Testis (tissue), 2 donors: ENCODE measurements at regions not wholly inside any gene's neighbourhood (a gene's known extent, or its start where the extent isn't known, plus 50 kb on each side); places are given as distances from the start of the nearest gene placed in this dataset.

Source experiments
- DNase-seq: peaks from one replicate; pipeline ENCODE4 v3.0.0-alpha.2; 2019
- H3K27ac ChIP-seq, 2 donors: fragments of 200-600 bp; sonication (generic); one replicate each; pipeline ENCODE4 v1.5.1; 2019
- H3K27me3 ChIP-seq: fragments of 200-600 bp; sonication (generic); one replicate; pipeline ENCODE4 v1.5.1; 2019
- H3K36me3 ChIP-seq: fragments of 200-600 bp; sonication (generic); one replicate; pipeline ENCODE4 v1.5.1; 2017; ENCODE audit warnings: low read depth; ENCODE audit errors: missing control alignments
- H3K4me1 ChIP-seq: fragments of 200-600 bp; sonication (generic); one replicate; pipeline ENCODE4 v1.5.1; 2019
- H3K4me3 ChIP-seq, 2 donors: fragments of 200-600 bp; sonication (generic); one replicate each; pipeline ENCODE4 v1.5.1; 2017 to 2019
- H3K9me3 ChIP-seq: fragments of 200-600 bp; sonication (generic); one replicate; pipeline ENCODE4 v1.5.1; 2017
- POLR2A ChIP-seq: fragments of 450-650 bp; IDR thresholded peaks from one replicate; pipeline ENCODE4 v1.6.1; 2017; ENCODE audit warnings: antibody characterized with exemption, mild to moderate bottlenecking, moderate library complexity
- WGBS, 2 donors: methylation state at CpG; one replicate each; pipeline ENCODE4 v1.1.5; 2018; 5-methylcytosine and 5-hydroxymethylcytosine counted together
- intact Hi-C: fragments of 100-400 bp; cut with DNase I; formaldehyde crosslinking; loops from one replicate; pipeline ENCODE4 v1.15.1; 2023; ENCODE audit warnings: low total_unique reads
- TF ChIP-seq, protein P1 (sequence below), 3 experiments: fragments of 450-650 bp in 2 of 3; fragments of 200-600 bp in 1 of 3; sonication (generic) in 1 of 3; IDR thresholded peaks; one replicate each; pipeline ENCODE4 v1.5.1; 2016 to 2019; ENCODE audit warnings: antibody characterized with exemption in 3 of 3, mild to moderate bottlenecking in 2 of 3, moderate library complexity in 1 of 3

DNA sequence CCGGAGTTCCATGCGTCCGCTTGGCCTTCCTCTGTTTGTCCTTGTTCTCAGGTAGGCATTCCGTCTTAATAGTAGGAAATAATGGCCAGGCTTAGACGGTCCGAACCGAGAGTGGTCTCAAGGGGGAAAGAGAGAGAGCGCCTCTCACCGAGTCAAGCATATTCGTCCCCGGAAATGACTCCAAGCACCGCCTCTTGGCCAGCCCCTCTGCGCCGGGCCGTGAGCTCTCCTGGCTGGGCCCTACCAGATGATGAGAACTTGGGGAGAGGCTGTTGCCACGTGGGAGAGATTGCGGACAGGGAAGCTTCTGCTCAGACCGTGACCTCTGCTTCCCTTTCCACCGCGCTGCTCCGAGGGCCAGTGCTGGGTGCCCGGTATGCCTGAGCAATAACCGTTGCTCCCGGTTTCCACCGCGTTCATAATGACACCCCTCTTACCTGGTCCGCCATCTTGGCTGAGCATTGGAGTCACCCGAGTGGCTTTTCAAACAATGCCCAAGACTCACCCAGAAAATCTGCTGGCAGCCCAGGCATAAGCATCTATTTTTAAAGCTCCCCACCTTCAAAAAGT lies 251.1 kb upstream of the SHH start:
- no peak overlapping the region for H3K27ac ChIP-seq
- no peaks in the 10 kb centered on the region for H3K9me3 ChIP-seq
- 72 to 74% methylated on average over 28 of the region's 28 CpGs for WGBS, 2 donors
- intact Hi-C loops = no loop called here
- H3K27me3 ChIP-seq = no peaks in the 10 kb centered on the region
- no peaks in the 10 kb centered on the region for H3K36me3 ChIP-seq
- no peaks in the 10 kb centered on the region for H3K4me1 ChIP-seq
- peak; percentile 22 for DNase-seq
- H3K4me3 ChIP-seq = peak overlapping the region in 1 of 2 donors; percentile 13
- TF ChIP-seq POLR2A = no peak
- TF ChIP-seq, protein P1, sequence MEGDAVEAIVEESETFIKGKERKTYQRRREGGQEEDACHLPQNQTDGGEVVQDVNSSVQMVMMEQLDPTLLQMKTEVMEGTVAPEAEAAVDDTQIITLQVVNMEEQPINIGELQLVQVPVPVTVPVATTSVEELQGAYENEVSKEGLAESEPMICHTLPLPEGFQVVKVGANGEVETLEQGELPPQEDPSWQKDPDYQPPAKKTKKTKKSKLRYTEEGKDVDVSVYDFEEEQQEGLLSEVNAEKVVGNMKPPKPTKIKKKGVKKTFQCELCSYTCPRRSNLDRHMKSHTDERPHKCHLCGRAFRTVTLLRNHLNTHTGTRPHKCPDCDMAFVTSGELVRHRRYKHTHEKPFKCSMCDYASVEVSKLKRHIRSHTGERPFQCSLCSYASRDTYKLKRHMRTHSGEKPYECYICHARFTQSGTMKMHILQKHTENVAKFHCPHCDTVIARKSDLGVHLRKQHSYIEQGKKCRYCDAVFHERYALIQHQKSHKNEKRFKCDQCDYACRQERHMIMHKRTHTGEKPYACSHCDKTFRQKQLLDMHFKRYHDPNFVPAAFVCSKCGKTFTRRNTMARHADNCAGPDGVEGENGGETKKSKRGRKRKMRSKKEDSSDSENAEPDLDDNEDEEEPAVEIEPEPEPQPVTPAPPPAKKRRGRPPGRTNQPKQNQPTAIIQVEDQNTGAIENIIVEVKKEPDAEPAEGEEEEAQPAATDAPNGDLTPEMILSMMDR (IDR thresholded peaks at IDR 0.05) = no peak

DNA sequence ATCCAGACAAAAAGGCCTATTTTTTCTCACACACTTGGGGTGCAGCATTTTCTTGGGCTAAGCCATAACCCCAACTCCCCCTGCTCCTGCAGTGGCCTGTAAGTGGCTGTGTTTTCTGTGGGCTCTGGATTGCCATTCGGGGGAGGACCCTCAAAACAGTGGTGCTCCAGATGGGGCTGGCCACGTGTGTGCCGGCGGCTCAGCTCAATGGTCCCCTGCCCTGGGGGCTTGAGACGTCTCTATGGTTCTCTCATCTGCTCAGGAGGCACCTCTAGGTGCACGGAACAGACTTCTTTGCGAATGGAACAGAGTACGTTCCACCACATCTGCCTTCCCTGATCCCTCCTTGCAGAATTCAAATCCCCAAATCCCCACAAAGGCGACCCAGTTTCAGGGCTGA lies 250.0 kb upstream of the SHH start:
- no peak for DNase-seq
- Histone ChIP-seq H3K27me3 (no peaks in the 10 kb centered on the region), H3K9me3 (no peaks in the 10 kb centered on the region), H3K36me3 (no peaks in the 10 kb centered on the region), H3K4me1 (no peaks in the 10 kb centered on the region), H3K4me3 (no peak overlapping the region), H3K27ac (no peak overlapping the region)
- no peak for TF ChIP-seq POLR2A
- TF ChIP-seq, protein P1 (IDR thresholded peaks at IDR 0.05) = no peak
- intact Hi-C loops = no loop called here
- 40 to 81% methylated on average over 2 to 9 of the region's 9 CpGs for WGBS, 2 donors

DNA sequence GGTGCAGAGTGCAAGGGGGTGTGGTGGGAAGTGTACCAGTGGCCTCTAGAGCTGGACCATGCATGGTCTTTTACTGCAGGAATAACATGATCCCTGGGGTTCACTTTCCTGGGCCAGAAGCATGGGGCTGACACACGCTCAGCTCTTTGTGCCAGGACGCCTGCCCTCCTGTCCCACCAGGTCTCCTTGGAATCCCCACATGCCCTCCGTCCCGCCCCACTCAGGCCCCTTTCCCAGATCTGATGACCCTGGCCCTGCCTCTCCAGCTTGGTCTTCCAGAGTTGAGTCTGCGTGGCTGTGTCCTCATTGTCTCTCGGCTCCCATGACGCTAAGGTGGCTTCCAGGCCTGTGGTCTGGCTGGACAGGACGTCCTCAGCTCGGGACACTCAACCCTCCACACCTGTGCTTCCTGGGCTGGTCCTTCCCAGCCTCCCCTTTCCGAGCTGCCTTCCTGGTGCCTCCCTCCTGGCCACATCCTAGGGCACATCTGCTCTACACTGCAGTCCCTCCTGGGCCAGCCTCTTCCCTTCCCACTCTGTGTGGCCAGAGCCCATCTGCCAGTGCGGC lies 249.5 kb upstream of the SHH start:
- TF ChIP-seq, protein P1 (IDR thresholded peaks at IDR 0.05) = no peak
- Histone ChIP-seq H3K36me3 (no peaks in the 10 kb centered on the region), H3K27me3 (no peaks in the 10 kb centered on the region), H3K9me3 (no peaks in the 10 kb centered on the region), H3K4me3 (no peak overlapping the region), H3K4me1 (no peaks in the 10 kb centered on the region), H3K27ac (no peak overlapping the region)
- intact Hi-C loops = no loop called here
- WGBS, 2 donors = 63 to 73% methylated on average over 11 of the region's 11 CpGs
- no peak for DNase-seq

DNA sequence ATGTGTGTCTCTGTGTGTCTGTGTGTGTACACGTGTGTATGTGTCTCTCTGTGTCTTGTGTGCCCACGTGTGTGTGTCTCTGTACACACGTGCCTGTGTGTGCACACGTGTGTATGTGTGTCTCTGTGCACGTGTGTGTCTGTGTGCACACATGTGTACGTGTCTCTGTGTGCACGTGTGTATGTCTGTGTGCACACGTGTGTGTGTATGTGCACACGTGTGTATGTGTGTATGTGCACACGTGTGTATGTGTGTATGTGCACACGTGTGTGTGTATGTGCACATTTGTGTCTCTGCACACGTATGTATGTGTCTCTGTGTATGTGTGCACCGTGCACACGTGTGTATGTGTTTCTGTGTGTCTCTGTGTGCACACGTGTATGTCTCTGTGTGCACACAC lies 248.7 kb upstream of the SHH start:
- Histone ChIP-seq H3K36me3 (no peaks in the 10 kb centered on the region), H3K9me3 (no peaks in the 10 kb centered on the region), H3K27me3 (no peaks in the 10 kb centered on the region), H3K4me1 (no peaks in the 10 kb centered on the region), H3K27ac (no peak overlapping the region), H3K4me3 (no peak overlapping the region)
- no peak for TF ChIP-seq POLR2A
- TF ChIP-seq, protein P1 (IDR thresholded peaks at IDR 0.05) = no peak
- 52 to 68% methylated on average over 13 to 15 of the region's 15 CpGs for WGBS, 2 donors
- DNase-seq = no peak
- intact Hi-C loops = no loop called here

DNA sequence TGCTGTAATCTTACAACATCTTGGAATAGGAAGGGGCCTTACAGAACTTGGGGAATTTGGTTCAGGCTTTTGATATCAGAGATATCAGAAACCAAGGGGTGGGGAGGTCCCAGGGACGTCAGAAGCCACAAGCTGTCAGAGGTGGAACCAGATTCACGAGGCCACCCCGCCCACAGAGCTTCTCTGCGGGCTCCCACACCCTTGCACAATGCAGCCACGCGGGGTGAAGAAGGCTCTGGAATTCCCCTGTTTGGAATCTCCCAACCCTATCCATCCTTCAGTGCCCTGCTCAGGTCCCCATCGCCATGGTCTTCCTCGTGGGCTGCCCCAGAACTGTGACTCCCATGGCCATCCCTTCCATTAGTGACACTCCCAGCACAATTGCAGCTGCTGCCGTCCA lies 247.1 kb upstream of the SHH start:
- TF ChIP-seq, protein P1 (IDR thresholded peaks at IDR 0.05) = no peak
- no peak for TF ChIP-seq POLR2A
- H3K4me1 ChIP-seq = no peaks in the 10 kb centered on the region
- intact Hi-C loops = no loop called here
- DNase-seq = no peak
- H3K27ac ChIP-seq = no peak overlapping the region
- WGBS, 2 donors = 71 to 79% methylated on average over 9 of the region's 9 CpGs
- no peaks in the 10 kb centered on the region for H3K27me3 ChIP-seq
- no peaks in the 10 kb centered on the region for H3K9me3 ChIP-seq
- H3K36me3 ChIP-seq = no peaks in the 10 kb centered on the region
- H3K4me3 ChIP-seq = no peak overlapping the region
